ENCODE measurements at regions not wholly inside any gene's neighbourhood (a gene's known extent, or its start where the extent isn't known, plus 50 kb on each side); places are given as distances from the start of the nearest gene placed in this dataset.
"Not testable (repeated sequence)": the region's sequence is repeated elsewhere in the genome, so short reads cannot be mapped to it uniquely, and the experiment has no call there.

GRCh38 chr4:126386512-126386911, 1071.8 kb downstream of the FAT4 start:
- no peak for DNase-seq

- peak; percentile 0 for DNase-seq
These were observed 1080.9 kb downstream of the FAT4 start for GRCh38 chr4:126395664-126396063.

- DNase-seq = no peak
These were observed 1081.4 kb downstream of the FAT4 start for GRCh38 chr4:126396121-126396520.

GRCh38 chr4:126396703-126397102, 1081.9 kb downstream of the FAT4 start:
- no peak for DNase-seq

GRCh38 chr4:126404549-126404948, 1089.8 kb downstream of the FAT4 start:
- no peak for DNase-seq

GRCh38 chr4:126405369-126405982, 1090.7 kb downstream of the FAT4 start:
- no peak for DNase-seq

- no peak for DNase-seq
These were observed 1095.0 kb downstream of the FAT4 start for GRCh38 chr4:126409746-126410145.

- no peak for DNase-seq
These were observed 1096.3 kb downstream of the FAT4 start for GRCh38 chr4:126411047-126411446.

GRCh38 chr4:126412310-126412709, 1097.6 kb downstream of the FAT4 start:
- not testable (repeated sequence) for DNase-seq

GRCh38 chr4:126414741-126415140, 1100.0 kb downstream of the FAT4 start:
- DNase-seq = no peak

GRCh38 chr4:126419266-126419665, 1104.5 kb downstream of the FAT4 start:
- no peak for DNase-seq

- DNase-seq = no peak
These were observed 1113.1 kb downstream of the FAT4 start for GRCh38 chr4:126427853-126428252.

- no peak for DNase-seq
These were observed 1116.3 kb downstream of the FAT4 start for GRCh38 chr4:126431049-126431448.

GRCh38 chr4:126435491-126435890, 1120.7 kb downstream of the FAT4 start:
- no peak for DNase-seq

- no peak for DNase-seq
These were observed 1125.5 kb downstream of the FAT4 start for GRCh38 chr4:126440297-126440696.

- DNase-seq = no peak
These were observed 1126.6 kb downstream of the FAT4 start for GRCh38 chr4:126441173-126442035.

GRCh38 chr4:126445596-126445995, 1130.8 kb downstream of the FAT4 start:
- no peak for DNase-seq

GRCh38 chr4:126446917-126447316, 1132.2 kb downstream of the FAT4 start:
- DNase-seq = no peak

- DNase-seq = no peak
These were observed 1133.5 kb downstream of the FAT4 start for GRCh38 chr4:126448086-126448845.

- peak; percentile 3 for DNase-seq
These were observed 1136.6 kb downstream of the FAT4 start for GRCh38 chr4:126451237-126451873.

- DNase-seq = no peak
These were observed 1141.1 kb downstream of the FAT4 start for GRCh38 chr4:126455865-126456264.

GRCh38 chr4:126458993-126459392, 1144.2 kb downstream of the FAT4 start:
- peak; percentile 23 for DNase-seq

GRCh38 chr4:126465341-126465740, 1150.6 kb downstream of the FAT4 start:
- DNase-seq = no peak
